ENCODE measurements at regions not wholly inside any gene's neighbourhood (a gene's known extent, or its start where the extent isn't known, plus 50 kb on each side); places are given as distances from the start of the nearest gene placed in this dataset.

DNA sequence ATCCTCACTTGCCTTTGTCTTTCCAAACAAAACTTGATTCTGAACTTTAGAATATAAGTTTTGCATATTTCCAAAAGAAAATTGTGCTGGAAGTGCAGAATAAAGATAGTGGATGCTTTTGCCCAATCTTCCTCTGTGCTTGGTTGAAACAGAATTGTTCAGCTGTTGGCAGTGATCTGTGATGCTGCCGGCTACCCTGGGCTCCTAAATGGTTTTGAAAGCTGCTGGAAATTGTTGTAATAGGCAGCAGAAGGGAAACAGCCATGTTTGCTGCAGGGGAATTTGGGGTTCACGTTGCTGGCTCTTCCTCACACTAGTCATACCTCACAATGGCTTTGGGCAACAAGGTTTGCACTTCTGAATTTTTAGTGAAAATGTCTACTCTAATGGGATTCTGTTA is 398.0 kb downstream of the RAPGEF2 start:
- Histone ChIP-seq H3K27ac (ENCODE audit: low read length) (no peak overlapping the region), H3K36me3 (ENCODE audit: control insufficient read depth in 2 of 2, insufficient read depth in 2 of 2, low read length in 2 of 2) (no peaks in the 10 kb centered on the region), H3K4me1 (ENCODE audit: control insufficient read depth, insufficient read depth, low read length) (peaks cover 4% of the 10 kb centered on the region), H3K4me3 (ENCODE audit: low read length in 2 of 2) (no peak overlapping the region), H3K27me3 (ENCODE audit: control insufficient read depth in 1 of 2, insufficient read depth in 2 of 2, low read length in 2 of 2) (no peaks in the 10 kb centered on the region), H3K9ac (ENCODE audit: low read length in 2 of 2) (no peak overlapping the region), H3K9me3 (ENCODE audit: control insufficient read depth in 2 of 2, low read length in 2 of 2) (no peaks in the 10 kb centered on the region)

DNA sequence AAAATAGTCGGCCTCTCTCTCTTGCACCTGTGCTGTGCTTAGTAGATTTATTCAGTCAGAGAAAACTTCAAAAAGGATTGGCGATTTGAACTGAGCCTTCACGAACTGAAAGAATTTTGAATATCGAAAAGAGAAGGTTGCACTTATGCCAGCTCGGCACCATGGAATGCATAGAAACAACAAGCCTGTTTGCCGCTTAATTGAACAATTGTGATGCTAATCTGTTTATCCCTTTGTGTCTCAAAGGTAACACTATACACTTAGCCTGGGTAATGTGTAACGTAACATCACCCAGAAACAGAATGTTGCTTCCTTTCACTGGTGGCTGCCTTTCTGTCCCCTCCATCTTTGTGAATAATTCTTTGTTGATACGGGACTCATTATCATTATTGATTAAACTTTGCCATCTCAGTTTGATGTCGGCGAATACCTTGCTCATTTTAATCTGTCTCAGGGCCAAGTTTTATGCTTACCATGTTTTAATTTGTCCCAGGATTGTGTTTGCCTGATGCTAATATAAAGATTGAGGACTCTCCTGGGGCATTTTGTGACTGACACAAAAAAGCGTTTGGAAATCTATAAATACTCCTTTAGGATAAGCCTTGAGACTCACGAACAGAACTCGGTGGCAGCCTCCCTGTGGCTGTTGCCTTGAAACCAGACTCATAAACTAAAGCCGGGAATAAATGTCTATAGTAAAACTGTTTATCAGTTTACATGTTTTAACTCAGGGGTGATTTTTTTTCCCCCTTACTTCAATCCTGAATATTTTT is 400.5 kb downstream of the RAPGEF2 start:
- H3K4me1 ChIP-seq (ENCODE audit: control insufficient read depth, insufficient read depth, low read length) = peaks cover under 1% of the 10 kb centered on the region

DNA sequence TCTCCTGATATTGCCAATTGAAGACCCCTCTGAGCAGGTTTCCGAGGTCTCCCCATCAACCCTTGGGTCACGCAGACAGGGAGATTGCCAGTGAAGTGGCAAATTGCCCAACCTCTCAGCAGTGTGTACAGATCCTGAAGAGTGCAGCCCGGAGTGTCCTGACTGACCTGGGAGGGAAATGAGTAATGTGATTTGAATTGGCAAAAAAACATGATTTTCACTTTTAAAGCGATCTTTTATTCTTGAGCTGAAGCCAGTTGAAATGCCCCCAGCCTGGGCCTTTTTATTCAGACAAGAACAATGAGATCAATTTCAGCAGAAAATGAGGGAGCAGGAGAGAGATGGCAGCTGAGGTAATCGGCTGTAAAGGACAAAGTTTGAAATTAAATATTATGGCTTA is 401.8 kb downstream of the RAPGEF2 start:
- no peaks in the 10 kb centered on the region for H3K36me3 ChIP-seq (ENCODE audit: control insufficient read depth in 2 of 2, insufficient read depth in 2 of 2, low read length in 2 of 2)
- no peaks in the 10 kb centered on the region for H3K27me3 ChIP-seq (ENCODE audit: control insufficient read depth in 1 of 2, insufficient read depth in 2 of 2, low read length in 2 of 2)
- H3K27ac ChIP-seq (ENCODE audit: low read length) = no peak overlapping the region
- no peak overlapping the region for H3K9ac ChIP-seq (ENCODE audit: low read length in 2 of 2)
- H3K4me1 ChIP-seq (ENCODE audit: control insufficient read depth, insufficient read depth, low read length) = no peaks in the 10 kb centered on the region
- no peak overlapping the region for H3K4me3 ChIP-seq (ENCODE audit: low read length in 2 of 2)
- no peaks in the 10 kb centered on the region for H3K9me3 ChIP-seq (ENCODE audit: control insufficient read depth in 2 of 2, low read length in 2 of 2)

More for the DNA sequence above, 400.5 kb downstream of the RAPGEF2 start:
- H3K9ac ChIP-seq (ENCODE audit: low read length in 2 of 2) = no peak overlapping the region
- no peaks in the 10 kb centered on the region for H3K27me3 ChIP-seq (ENCODE audit: control insufficient read depth in 1 of 2, insufficient read depth in 2 of 2, low read length in 2 of 2)
- no peaks in the 10 kb centered on the region for H3K9me3 ChIP-seq (ENCODE audit: control insufficient read depth in 2 of 2, low read length in 2 of 2)
- no peaks in the 10 kb centered on the region for H3K36me3 ChIP-seq (ENCODE audit: control insufficient read depth in 2 of 2, insufficient read depth in 2 of 2, low read length in 2 of 2)
- no peak overlapping the region for H3K4me3 ChIP-seq (ENCODE audit: low read length in 2 of 2)
- no peak overlapping the region for H3K27ac ChIP-seq (ENCODE audit: low read length)

DNA sequence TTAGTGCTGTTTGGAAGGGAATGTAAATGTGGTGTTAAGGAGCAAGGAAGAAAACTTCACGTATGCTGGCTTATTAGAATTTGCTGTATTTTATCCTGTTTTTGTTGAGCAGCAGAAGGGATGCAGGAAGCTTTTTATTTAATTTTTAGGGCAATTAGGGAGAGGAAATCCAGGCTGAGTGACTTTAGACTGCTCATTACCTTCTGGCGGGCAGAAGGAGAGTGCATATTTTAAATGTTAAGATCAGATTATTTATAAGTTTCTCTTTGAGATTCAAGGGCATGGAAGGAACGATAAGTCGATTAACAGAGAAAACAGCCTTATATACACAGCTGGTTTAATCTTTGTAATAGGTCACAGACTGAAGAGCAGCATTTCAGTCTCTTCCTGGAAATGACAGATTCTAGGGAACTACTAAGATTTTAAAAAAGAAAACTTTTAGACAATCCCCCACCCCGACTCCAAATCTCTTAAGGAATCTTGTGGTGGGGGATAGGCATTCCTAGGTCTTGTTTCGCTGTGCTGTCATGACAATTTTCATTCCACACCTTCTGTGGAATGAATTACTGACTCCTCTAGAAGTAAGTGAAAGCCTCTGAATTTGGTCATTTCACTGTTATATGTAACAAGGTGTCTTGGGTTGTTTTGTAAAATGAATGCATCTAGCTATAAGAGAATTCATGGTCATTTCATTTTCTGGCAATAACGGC is 402.5 kb downstream of the RAPGEF2 start:
- no peak overlapping the region for H3K27ac ChIP-seq (ENCODE audit: low read length)
- no peaks in the 10 kb centered on the region for H3K27me3 ChIP-seq (ENCODE audit: control insufficient read depth in 1 of 2, insufficient read depth in 2 of 2, low read length in 2 of 2)
- H3K4me3 ChIP-seq (ENCODE audit: low read length in 2 of 2) = no peak overlapping the region
- no peaks in the 10 kb centered on the region for H3K4me1 ChIP-seq (ENCODE audit: control insufficient read depth, insufficient read depth, low read length)
- no peak overlapping the region for H3K9ac ChIP-seq (ENCODE audit: low read length in 2 of 2)
- H3K9me3 ChIP-seq (ENCODE audit: control insufficient read depth in 2 of 2, low read length in 2 of 2) = no peaks in the 10 kb centered on the region
- H3K36me3 ChIP-seq (ENCODE audit: control insufficient read depth in 2 of 2, insufficient read depth in 2 of 2, low read length in 2 of 2) = no peaks in the 10 kb centered on the region

DNA sequence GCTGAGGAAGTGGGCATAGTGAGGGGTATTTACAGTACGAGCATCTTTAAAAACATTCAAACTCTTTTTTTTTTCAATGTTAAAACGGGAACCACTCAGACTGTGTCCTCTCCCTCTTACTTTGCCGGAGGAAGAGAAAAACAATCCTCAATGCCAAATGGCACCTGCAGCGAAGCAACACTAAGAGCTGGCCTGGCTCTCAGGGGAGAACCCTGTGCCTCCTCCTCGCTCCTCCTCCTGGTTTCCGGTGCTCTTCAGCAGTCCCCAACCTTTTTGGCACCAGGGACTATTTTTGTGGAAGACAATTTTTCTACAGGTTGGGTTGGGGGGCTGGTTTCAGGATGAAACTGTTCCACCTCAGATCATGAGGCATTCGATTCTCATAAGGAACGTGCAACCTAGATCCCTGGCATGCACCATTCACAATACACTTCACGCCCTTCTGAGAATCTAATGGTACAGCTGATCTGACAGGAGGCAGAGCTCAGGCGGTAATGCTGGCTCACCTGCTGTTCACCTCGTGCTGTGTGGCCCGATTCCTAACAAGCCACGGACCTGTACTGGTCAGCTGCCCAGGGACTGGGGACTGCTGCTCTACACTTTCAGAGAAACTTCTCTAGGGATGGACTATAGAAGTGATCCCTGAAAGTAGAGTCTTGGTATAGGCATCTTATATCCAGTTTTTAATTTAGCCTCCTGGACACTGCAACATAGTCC is 404.1 kb downstream of the RAPGEF2 start:
- H3K36me3 ChIP-seq (ENCODE audit: control insufficient read depth in 2 of 2, insufficient read depth in 2 of 2, low read length in 2 of 2) = no peaks in the 10 kb centered on the region
- H3K27ac ChIP-seq (ENCODE audit: low read length) = no peak overlapping the region
- H3K9me3 ChIP-seq (ENCODE audit: control insufficient read depth in 2 of 2, low read length in 2 of 2) = no peaks in the 10 kb centered on the region
- H3K4me3 ChIP-seq (ENCODE audit: low read length in 2 of 2) = no peak overlapping the region
- no peak overlapping the region for H3K9ac ChIP-seq (ENCODE audit: low read length in 2 of 2)
- H3K27me3 ChIP-seq (ENCODE audit: control insufficient read depth in 1 of 2, insufficient read depth in 2 of 2, low read length in 2 of 2) = no peaks in the 10 kb centered on the region
- H3K4me1 ChIP-seq (ENCODE audit: control insufficient read depth, insufficient read depth, low read length) = no peaks in the 10 kb centered on the region

DNA sequence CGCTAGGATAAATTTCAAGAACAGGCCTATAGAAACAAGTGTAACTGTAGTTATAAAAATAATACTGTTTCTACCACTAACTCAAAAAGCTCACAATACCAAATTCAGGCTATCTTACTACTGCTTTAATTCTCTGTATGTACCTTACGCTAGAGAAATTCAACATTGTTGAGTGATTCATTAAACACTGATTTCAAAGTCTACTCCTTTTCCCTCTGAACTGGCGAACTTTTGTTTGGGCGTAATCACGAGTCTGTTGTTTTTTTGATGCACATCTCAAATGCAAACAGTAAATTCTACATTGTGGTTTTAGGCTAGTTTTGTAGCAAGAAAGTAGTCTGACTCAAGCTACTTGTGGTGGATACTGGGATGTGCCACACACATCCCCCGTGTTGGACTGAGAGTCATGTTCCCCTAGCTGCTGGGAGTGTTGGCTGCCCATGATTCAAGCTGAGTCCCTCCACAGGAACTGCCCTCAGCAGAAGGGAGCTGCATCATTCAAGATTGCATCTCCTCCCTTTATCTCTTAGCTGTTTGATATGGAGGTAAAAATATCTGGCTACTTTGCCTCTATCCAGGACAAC is 406.1 kb downstream of the RAPGEF2 start:
- Histone ChIP-seq H3K27me3 (ENCODE audit: control insufficient read depth in 1 of 2, insufficient read depth in 2 of 2, low read length in 2 of 2) (no peaks in the 10 kb centered on the region), H3K36me3 (ENCODE audit: control insufficient read depth in 2 of 2, insufficient read depth in 2 of 2, low read length in 2 of 2) (no peaks in the 10 kb centered on the region), H3K9ac (ENCODE audit: low read length in 2 of 2) (no peak overlapping the region), H3K4me3 (ENCODE audit: low read length in 2 of 2) (no peak overlapping the region), H3K4me1 (ENCODE audit: control insufficient read depth, insufficient read depth, low read length) (no peaks in the 10 kb centered on the region), H3K27ac (ENCODE audit: low read length) (no peak overlapping the region), H3K9me3 (ENCODE audit: control insufficient read depth in 2 of 2, low read length in 2 of 2) (no peaks in the 10 kb centered on the region)

DNA sequence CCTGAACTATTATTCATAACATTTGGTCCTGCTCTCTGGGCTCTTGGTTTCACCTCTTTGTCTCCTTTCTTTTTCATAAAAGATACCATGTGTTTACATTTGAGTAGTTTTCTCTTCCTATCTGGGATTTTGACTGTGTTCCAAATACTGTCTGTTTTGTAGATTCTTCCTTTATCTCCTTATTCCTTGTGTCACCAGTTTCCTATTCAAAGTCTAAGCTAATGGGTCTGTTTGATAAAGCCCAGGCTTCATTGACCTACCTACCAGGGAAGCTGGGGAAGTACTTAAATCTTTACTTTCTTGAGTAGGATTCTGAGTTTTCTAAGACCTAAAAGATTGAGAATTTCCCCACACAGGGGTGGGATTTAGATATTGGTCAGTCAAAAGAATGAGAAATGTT is 409.5 kb downstream of the RAPGEF2 start:
- Histone ChIP-seq H3K9me3 (ENCODE audit: control insufficient read depth in 2 of 2, low read length in 2 of 2) (no peaks in the 10 kb centered on the region), H3K27me3 (ENCODE audit: control insufficient read depth in 1 of 2, insufficient read depth in 2 of 2, low read length in 2 of 2) (no peaks in the 10 kb centered on the region), H3K4me3 (ENCODE audit: low read length in 2 of 2) (no peak overlapping the region), H3K36me3 (ENCODE audit: control insufficient read depth in 2 of 2, insufficient read depth in 2 of 2, low read length in 2 of 2) (no peaks in the 10 kb centered on the region), H3K9ac (ENCODE audit: low read length in 2 of 2) (no peak overlapping the region), H3K27ac (ENCODE audit: low read length) (no peak overlapping the region), H3K4me1 (ENCODE audit: control insufficient read depth, insufficient read depth, low read length) (no peaks in the 10 kb centered on the region)

DNA sequence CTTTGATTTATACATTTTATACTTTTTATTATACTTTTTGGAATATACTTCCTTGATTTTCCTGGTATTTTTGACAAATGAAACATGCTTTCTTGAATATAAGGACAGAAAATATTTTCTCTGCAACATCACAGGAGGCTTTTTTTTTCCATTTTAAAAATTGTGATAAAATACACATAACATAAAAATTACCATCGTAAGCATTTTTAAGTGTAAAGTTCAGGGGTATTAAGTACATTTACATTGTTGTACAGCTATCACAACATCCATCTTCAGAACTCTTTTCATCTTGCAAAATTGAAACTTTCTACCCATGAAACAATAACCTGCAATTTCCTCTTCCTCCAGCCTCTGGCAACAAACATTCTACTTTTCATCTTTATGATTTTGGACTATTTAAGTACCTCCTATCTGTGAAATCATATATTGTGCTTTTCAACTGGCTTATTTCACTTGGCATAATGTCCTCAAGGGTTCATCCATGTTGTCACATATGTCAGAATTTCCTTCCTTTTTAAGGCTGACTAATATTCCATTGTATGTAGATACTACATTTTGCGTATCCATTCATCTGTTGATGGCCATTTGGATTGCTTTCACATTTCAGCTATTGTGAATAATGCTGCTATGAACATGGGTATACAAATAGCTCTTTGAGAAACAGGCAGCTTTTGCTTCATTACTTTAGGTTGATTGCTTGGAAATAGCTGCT is 412.6 kb downstream of the RAPGEF2 start:
- H3K4me1 ChIP-seq (ENCODE audit: control insufficient read depth, insufficient read depth, low read length) = no peaks in the 10 kb centered on the region
- H3K27ac ChIP-seq (ENCODE audit: low read length) = no peak overlapping the region
- no peaks in the 10 kb centered on the region for H3K27me3 ChIP-seq (ENCODE audit: control insufficient read depth in 1 of 2, insufficient read depth in 2 of 2, low read length in 2 of 2)
- H3K4me3 ChIP-seq (ENCODE audit: low read length in 2 of 2) = no peak overlapping the region
- no peaks in the 10 kb centered on the region for H3K9me3 ChIP-seq (ENCODE audit: control insufficient read depth in 2 of 2, low read length in 2 of 2)
- no peak overlapping the region for H3K9ac ChIP-seq (ENCODE audit: low read length in 2 of 2)
- no peaks in the 10 kb centered on the region for H3K36me3 ChIP-seq (ENCODE audit: control insufficient read depth in 2 of 2, insufficient read depth in 2 of 2, low read length in 2 of 2)

DNA sequence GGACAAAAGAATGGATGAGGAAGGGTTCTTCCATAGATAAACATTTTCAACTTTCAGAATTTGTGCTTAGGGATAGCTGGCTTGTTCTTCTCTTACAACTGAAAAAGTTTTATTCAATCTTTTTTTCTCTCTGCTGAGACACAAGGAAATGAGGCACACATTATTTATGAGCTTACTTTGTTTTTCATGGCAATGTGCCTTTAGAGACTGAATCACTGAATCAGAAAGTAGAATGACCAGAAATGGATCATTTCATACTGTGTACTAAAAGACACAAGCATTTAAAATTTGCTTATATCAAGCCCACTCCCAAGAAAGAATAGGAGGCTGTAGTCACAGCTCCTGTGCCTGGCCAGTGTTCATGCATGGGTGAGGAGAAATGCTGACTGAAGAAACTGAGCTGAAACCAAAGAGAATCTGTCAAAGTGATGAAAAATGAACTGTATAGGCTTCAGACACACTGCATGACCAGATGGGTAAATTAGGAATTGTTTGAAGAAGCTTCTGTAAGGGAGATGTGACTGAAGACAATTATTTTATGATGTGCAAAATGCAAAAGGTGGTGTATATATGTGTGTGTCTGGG is 413.8 kb downstream of the RAPGEF2 start:
- no peaks in the 10 kb centered on the region for H3K27me3 ChIP-seq (ENCODE audit: control insufficient read depth in 1 of 2, insufficient read depth in 2 of 2, low read length in 2 of 2)
- H3K27ac ChIP-seq (ENCODE audit: low read length) = no peak overlapping the region
- no peak overlapping the region for H3K9ac ChIP-seq (ENCODE audit: low read length in 2 of 2)
- no peak overlapping the region for H3K4me3 ChIP-seq (ENCODE audit: low read length in 2 of 2)
- no peaks in the 10 kb centered on the region for H3K9me3 ChIP-seq (ENCODE audit: control insufficient read depth in 2 of 2, low read length in 2 of 2)
- no peaks in the 10 kb centered on the region for H3K36me3 ChIP-seq (ENCODE audit: control insufficient read depth in 2 of 2, insufficient read depth in 2 of 2, low read length in 2 of 2)
- H3K4me1 ChIP-seq (ENCODE audit: control insufficient read depth, insufficient read depth, low read length) = no peaks in the 10 kb centered on the region

DNA sequence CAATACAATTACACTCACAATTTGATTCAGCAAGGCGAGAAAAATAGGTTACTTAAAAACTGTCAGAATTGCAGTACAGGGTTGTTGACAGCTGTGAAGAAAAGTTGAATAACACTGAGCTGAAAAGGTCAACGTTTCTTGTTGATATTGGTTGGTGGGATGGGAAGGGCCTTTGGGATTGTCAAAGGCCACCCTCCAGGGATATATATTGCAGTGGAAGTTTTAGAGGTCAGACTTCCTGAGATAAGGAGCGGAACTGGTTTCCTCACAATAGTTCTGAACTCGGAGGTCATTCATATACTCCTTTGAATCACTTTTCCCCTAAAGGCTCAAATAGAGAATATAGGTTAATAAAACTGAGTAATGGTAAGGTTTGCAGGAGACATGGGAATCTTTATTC is 417.2 kb downstream of the RAPGEF2 start:
- no peaks in the 10 kb centered on the region for H3K36me3 ChIP-seq (ENCODE audit: control insufficient read depth in 2 of 2, insufficient read depth in 2 of 2, low read length in 2 of 2)
- H3K27ac ChIP-seq (ENCODE audit: low read length) = no peak overlapping the region
- no peak overlapping the region for H3K9ac ChIP-seq (ENCODE audit: low read length in 2 of 2)
- no peaks in the 10 kb centered on the region for H3K9me3 ChIP-seq (ENCODE audit: control insufficient read depth in 2 of 2, low read length in 2 of 2)
- H3K27me3 ChIP-seq (ENCODE audit: control insufficient read depth in 1 of 2, insufficient read depth in 2 of 2, low read length in 2 of 2) = no peaks in the 10 kb centered on the region
- no peak overlapping the region for H3K4me3 ChIP-seq (ENCODE audit: low read length in 2 of 2)
- no peaks in the 10 kb centered on the region for H3K4me1 ChIP-seq (ENCODE audit: control insufficient read depth, insufficient read depth, low read length)
